Non-pigmented ciliary epithelial cell (primary cell): ENCODE measurements at regions not wholly inside any gene's neighbourhood (a gene's known extent, or its start where the extent isn't known, plus 50 kb on each side); places are given as distances from the start of the nearest gene placed in this dataset.
"Not testable (repeated sequence)": the region's sequence is repeated elsewhere in the genome, so short reads cannot be mapped to it uniquely, and the experiment has no call there.

Source experiments
- DNase-seq: peaks from one replicate; pipeline ENCODE4 v3.0.0-alpha.2; 2010; ENCODE audit warnings: low read depth

- not testable (repeated sequence) for DNase-seq
Measured at GRCh38 chr10:28896791-28897409, 219.6 kb downstream of the BAMBI start.

GRCh38 chr10:28897617-28898464 lies 220.5 kb downstream of the BAMBI start:
- no peak for DNase-seq

- no peak for DNase-seq
Measured at GRCh38 chr10:28902215-28902614, 224.9 kb downstream of the BAMBI start.

- DNase-seq = no peak
Measured at GRCh38 chr10:28903063-28903462, 225.7 kb downstream of the BAMBI start.

GRCh38 chr10:28903736-28904135 lies 226.4 kb downstream of the BAMBI start:
- no peak for DNase-seq

GRCh38 chr10:28905371-28905770 lies 228.1 kb downstream of the BAMBI start:
- DNase-seq = no peak

- DNase-seq = no peak
Measured at GRCh38 chr10:28906011-28906411, 228.7 kb downstream of the BAMBI start.

GRCh38 chr10:28906415-28906814 lies 229.1 kb downstream of the BAMBI start:
- no peak for DNase-seq

- DNase-seq = no peak
Measured at GRCh38 chr10:28906934-28907333, 229.6 kb downstream of the BAMBI start.

GRCh38 chr10:28909875-28910274 lies 232.6 kb downstream of the BAMBI start:
- DNase-seq = no peak

- no peak for DNase-seq
Measured at GRCh38 chr10:28910956-28911355, 233.6 kb downstream of the BAMBI start.

GRCh38 chr10:28911511-28911910 lies 234.2 kb downstream of the BAMBI start:
- DNase-seq = not testable (repeated sequence)

GRCh38 chr10:28912017-28912783 lies 234.9 kb downstream of the BAMBI start:
- no peak for DNase-seq

GRCh38 chr10:28913436-28914237 lies 236.3 kb downstream of the BAMBI start:
- DNase-seq = no peak

- DNase-seq = no peak
Measured at GRCh38 chr10:28914701-28915100, 237.4 kb downstream of the BAMBI start.

GRCh38 chr10:28915989-28916588 lies 238.8 kb downstream of the BAMBI start:
- DNase-seq = no peak

- DNase-seq = no peak
Measured at GRCh38 chr10:28920091-28920490, 242.8 kb downstream of the BAMBI start.

GRCh38 chr10:28922127-28922526 lies 244.8 kb downstream of the BAMBI start:
- no peak for DNase-seq

- no peak for DNase-seq
Measured at GRCh38 chr10:28922861-28923260, 245.5 kb downstream of the BAMBI start.

GRCh38 chr10:28924717-28925116 lies 247.4 kb downstream of the BAMBI start:
- DNase-seq = no peak

GRCh38 chr10:28925121-28925663 lies 247.9 kb downstream of the BAMBI start:
- no peak for DNase-seq
